Stimulated activated naive CD8-positive, alpha-beta T cell treated with anti-CD3 and anti-CD28 coated beads, Interleukin-15, amount 100 ng/mL, for 72 hours (primary cell): ENCODE measurements at regions not wholly inside any gene's neighbourhood (a gene's known extent, or its start where the extent isn't known, plus 50 kb on each side); places are given as distances from the start of the nearest gene placed in this dataset.
A peak's percentile ranks its signal among the peaks of the same experiment; 100 is the strongest.

ENCODE experiments used
- ATAC-seq: fragments of 150-1000 bp; cut with Tn5 transposase; 2 replicates; pipeline ENCODE4 v1.10.0; 2021; ENCODE audit warnings: mild to moderate bottlenecking, moderate library complexity
- DNase-seq, 2 donors: peaks; one replicate each; pipeline ENCODE4 v3.0.0; 2021 to 2022
- H3K27ac Mint-ChIP-seq, 2 donors: one replicate each; pipeline ENCODE4 v1.8.0; 2022; ENCODE audit warnings: mild to moderate bottlenecking in 2 of 2, mixed read lengths in 2 of 2, moderate library complexity in 2 of 2
- H3K27me3 Mint-ChIP-seq: one replicate; pipeline ENCODE4 v1.8.0; 2022; ENCODE audit warnings: mixed read lengths
- H3K4me1 Mint-ChIP-seq: one replicate; pipeline ENCODE4 v1.8.0; 2022; ENCODE audit warnings: mild to moderate bottlenecking, mixed read lengths
- H3K4me3 Mint-ChIP-seq, 2 donors: one replicate each; pipeline ENCODE4 v1.8.0; 2022; ENCODE audit warnings: mild to moderate bottlenecking in 2 of 2, mixed read lengths in 2 of 2, moderate library complexity in 1 of 2
- H3K9me3 Mint-ChIP-seq, 2 donors: one replicate each; pipeline ENCODE4 v1.8.0; 2022; ENCODE audit warnings: mixed read lengths in 2 of 2

DNA sequence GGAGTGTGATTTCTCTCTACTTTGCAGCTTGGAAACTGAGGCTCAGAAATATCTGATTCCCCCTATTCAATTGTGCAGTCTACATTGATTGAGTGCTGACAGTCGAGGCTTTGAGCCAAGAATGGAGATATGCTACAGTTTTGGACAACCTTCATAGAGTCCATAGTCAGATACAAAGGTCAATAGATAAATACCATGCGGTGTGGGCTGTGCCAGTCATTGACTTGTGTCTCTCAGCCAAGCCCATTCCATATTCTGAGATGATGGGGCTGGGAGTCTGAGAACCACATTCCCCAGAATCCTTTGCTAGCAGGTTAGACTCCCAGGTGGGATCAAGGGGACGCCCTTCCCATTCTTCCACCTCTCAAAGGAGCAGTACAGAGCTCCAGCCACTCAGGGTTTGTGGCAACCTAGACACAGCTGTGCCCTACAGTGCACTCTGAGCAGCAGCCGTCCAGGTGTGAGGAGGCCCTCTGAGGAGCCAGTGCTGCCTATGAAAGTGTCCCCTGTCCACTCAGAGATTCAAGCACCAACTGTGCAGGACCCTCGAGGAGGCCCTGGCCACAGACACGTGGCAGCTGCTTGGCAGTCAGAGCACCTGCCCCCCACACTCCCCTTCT, 348.3 kb downstream of the CYRIA start:
- no peak for ATAC-seq
- Mint-ChIP-seq H3K27me3 (peaks cover 2% of the 10 kb centered on the region), H3K27ac (no peak overlapping the region), H3K4me3 (no peak overlapping the region), H3K4me1 (no peaks in the 10 kb centered on the region), H3K9me3 (no peaks in the 10 kb centered on the region)
- DNase-seq, result no peak

DNA sequence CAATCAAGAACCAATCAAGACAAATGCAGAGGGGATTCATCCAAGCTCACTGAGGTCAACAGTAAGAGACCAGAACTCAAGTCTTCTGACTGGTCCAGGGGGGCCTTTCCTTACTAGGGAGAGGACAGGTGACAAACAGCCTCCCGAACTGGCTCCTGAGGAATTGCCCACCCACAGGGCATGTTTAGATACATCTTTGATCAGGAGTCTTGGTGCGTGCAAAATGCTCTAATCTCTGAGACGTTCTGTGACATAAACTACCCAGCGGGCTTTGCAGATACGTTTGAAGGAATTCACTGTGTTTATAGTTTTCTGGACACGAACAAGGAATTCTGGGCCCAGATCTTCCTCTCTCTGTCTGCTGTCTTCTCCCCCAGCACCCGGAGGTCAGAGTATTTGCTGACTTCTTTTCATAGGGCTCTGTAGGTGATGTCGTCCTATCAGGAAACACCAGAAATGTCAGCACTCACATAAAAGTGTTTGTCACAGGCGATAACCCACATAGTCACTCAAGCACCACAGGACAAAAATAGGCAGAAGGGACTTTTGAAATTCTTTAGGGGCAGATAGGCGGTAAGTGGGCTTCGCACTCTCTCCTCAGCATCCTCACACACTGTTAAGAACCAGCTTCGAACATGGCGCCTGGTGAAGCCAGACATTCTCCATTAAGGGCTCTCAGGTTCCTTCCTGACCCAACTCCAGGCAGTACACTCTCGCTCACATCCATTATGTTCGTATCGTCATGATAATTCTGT, 349.0 kb downstream of the CYRIA start:
- Mint-ChIP-seq H3K27me3 (peaks cover 7% of the 10 kb centered on the region), H3K4me1 (no peaks in the 10 kb centered on the region), H3K4me3 (no peak overlapping the region), H3K27ac (no peak overlapping the region), H3K9me3 (no peaks in the 10 kb centered on the region)
- ATAC-seq (no peak), DNase-seq (no peak)

DNA sequence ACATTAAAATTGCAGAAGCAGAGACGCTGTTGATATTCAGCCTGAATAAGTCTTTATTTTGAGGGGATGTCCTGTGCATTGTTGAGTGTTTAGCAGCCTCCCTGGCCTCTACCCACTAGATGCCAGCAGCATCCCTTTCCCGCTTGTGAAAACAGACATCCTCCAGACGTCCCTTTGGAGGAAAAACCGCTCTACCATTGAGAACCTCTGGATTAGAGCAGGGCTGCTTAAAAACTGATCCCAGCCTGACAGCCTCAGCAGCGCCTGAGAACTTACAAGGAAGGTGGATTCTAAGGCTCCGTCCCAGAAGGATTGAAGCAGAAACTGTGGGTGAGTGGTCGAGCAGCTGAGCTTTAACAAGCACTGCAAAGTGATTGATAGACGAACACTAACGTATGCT, 349.7 kb downstream of the CYRIA start:
- H3K4me3 Mint-ChIP-seq, result no peak overlapping the region
- DNase-seq, result no peak
- ATAC-seq, result no peak
- H3K27me3 Mint-ChIP-seq, result peaks cover 7% of the 10 kb centered on the region
- H3K4me1 Mint-ChIP-seq, result no peaks in the 10 kb centered on the region
- no peak overlapping the region for H3K27ac Mint-ChIP-seq
- H3K9me3 Mint-ChIP-seq, result no peaks in the 10 kb centered on the region

DNA sequence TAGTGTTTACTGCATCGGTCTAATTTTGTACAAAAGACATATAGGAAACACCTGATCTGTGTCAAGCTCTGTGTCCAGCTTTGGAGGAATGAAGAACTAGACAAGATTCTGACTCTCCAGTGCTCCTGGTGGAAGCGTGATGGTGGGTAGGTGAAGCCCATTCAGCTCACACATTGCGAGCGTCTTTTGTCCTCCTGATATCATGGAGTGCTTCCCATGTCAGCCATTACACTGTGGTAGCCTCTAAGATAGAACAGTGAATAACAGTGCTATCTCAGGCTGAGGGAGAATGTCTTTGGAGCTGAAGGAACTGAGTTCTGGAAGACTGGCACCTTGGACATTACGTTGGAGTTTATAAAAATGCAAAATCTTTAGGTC, 350.2 kb downstream of the CYRIA start:
- no peak overlapping the region for H3K27ac Mint-ChIP-seq
- H3K4me3 Mint-ChIP-seq, result no peak overlapping the region
- ATAC-seq (no peak), DNase-seq (no peak)
- no peaks in the 10 kb centered on the region for H3K9me3 Mint-ChIP-seq
- no peaks in the 10 kb centered on the region for H3K4me1 Mint-ChIP-seq
- peaks cover 7% of the 10 kb centered on the region for H3K27me3 Mint-ChIP-seq

DNA sequence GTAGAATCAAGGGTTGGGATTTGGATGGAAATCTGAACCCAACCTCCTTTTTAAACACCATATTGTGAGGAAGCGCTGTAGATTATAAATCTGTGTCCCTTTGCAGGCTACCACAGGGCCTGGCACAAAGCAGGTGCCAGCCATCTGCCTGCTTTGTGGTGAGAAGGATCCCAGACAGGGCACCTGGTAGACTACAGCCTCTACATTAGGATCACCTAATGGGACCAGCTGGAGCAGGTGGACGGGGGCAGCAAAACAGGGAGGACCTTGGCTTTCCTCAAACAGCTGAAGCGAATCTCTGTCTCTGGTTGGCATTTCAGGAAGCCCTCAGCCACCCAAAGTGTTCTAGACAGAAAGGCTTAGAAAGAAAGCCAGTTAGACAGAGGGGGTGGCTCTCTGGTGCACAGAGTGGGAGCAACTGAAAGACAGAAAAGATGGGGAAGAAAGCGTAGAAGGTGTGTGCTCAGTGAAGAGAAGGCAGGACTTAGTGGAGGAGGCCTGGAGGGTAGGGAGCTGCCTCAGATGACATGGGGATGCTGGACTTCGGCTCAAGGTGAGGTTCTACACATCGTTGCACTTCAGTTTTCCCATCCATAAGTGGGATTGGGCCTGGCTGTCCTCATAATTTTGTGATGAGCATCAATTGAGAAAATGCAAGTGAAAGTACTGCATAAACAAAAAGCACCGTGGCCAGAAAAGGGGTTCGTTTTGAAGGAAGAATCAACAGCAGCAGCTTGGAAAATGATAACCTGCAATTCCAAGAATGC, 350.8 kb downstream of the CYRIA start:
- Mint-ChIP-seq H3K27me3 (peaks cover 7% of the 10 kb centered on the region), H3K9me3 (no peaks in the 10 kb centered on the region), H3K27ac (no peak overlapping the region), H3K4me3 (no peak overlapping the region), H3K4me1 (no peaks in the 10 kb centered on the region)
- no peak for ATAC-seq
- no peak for DNase-seq

DNA sequence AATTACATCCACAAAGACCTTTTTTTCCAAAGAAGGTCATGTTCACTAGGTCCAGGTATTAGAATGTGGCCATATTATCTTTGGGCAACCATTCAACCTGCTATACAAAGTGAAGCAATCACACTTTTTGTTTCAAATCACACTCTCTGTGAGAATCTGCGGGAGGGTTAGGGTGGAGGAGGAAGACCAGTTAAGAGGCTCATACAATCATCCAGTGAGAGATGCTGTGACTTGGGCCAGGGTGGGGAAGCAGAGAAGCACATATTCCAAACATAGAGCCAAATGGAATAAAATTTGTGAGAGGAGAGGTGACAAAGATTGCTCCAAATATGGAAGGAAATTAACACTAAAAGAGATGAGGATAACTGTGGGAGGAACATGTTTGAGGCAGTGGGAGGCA, 351.6 kb downstream of the CYRIA start:
- H3K27me3 Mint-ChIP-seq, result peaks cover 7% of the 10 kb centered on the region
- no peak overlapping the region for H3K4me3 Mint-ChIP-seq
- no peaks in the 10 kb centered on the region for H3K9me3 Mint-ChIP-seq
- no peak for ATAC-seq
- DNase-seq, result no peak
- no peak overlapping the region for H3K27ac Mint-ChIP-seq
- no peaks in the 10 kb centered on the region for H3K4me1 Mint-ChIP-seq

DNA sequence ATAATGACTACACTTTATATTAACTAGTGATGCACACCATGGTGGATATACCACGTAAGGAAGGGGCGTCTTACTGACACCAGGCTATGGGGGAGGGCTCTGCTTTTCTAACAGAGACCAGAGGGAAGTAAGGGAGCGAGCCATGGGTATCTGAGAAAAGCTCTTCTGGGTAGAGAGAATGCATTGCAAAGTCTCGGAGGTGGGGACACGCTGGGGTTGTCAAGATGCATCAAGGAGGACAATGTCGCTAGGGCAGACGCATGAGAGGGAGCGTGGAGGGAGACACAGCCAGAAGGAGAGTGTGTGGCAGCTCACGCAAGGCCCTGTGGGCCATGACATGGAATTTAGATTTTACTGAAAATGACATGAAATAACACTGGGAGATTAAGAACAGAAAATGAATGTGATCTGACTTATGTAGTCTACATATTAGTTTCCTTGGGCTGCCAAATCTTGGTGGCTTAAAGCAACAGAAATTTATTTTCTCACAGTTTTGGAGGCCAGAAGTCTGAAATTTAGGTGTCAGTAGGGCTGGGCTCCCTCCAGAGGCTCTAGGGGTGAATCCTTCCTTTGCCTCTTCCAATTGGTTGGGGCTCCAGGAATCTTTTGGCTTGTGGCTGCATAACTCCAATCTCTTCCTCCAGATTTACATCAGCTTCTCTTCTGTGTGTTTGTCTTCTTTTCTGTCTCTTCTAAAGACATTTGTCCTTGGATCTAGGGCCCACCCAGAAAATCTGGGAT, 352.2 kb downstream of the CYRIA start:
- no peak for DNase-seq
- H3K4me1 Mint-ChIP-seq, result no peaks in the 10 kb centered on the region
- H3K27me3 Mint-ChIP-seq, result peaks cover 7% of the 10 kb centered on the region
- H3K9me3 Mint-ChIP-seq, result no peaks in the 10 kb centered on the region
- no peak for ATAC-seq
- H3K4me3 Mint-ChIP-seq, result no peak overlapping the region
- H3K27ac Mint-ChIP-seq, result no peak overlapping the region

DNA sequence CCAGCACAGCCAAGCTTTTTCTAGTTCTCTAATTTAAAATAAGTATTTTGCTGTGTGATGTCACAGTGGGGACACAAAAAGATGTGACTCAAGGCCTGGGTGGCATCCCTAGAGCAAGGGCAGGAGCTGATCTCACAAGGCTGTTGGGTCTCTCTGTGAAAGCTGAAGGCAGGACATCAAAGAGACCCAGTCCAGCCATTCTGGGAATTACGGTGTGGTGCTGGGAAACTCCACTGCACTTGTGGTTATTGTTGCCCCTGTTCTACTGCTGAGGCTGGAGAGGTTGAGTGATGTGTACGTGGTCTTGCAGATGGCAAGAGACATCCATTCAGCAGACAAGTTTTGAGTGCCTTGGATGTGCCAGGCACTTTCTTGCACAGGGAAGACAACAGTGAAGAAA, 352.9 kb downstream of the CYRIA start:
- no peak overlapping the region for H3K27ac Mint-ChIP-seq
- no peak for DNase-seq
- ATAC-seq, result no peak
- H3K27me3 Mint-ChIP-seq, result peaks cover 7% of the 10 kb centered on the region
- no peak overlapping the region for H3K4me3 Mint-ChIP-seq
- H3K9me3 Mint-ChIP-seq, result no peaks in the 10 kb centered on the region
- no peaks in the 10 kb centered on the region for H3K4me1 Mint-ChIP-seq

DNA sequence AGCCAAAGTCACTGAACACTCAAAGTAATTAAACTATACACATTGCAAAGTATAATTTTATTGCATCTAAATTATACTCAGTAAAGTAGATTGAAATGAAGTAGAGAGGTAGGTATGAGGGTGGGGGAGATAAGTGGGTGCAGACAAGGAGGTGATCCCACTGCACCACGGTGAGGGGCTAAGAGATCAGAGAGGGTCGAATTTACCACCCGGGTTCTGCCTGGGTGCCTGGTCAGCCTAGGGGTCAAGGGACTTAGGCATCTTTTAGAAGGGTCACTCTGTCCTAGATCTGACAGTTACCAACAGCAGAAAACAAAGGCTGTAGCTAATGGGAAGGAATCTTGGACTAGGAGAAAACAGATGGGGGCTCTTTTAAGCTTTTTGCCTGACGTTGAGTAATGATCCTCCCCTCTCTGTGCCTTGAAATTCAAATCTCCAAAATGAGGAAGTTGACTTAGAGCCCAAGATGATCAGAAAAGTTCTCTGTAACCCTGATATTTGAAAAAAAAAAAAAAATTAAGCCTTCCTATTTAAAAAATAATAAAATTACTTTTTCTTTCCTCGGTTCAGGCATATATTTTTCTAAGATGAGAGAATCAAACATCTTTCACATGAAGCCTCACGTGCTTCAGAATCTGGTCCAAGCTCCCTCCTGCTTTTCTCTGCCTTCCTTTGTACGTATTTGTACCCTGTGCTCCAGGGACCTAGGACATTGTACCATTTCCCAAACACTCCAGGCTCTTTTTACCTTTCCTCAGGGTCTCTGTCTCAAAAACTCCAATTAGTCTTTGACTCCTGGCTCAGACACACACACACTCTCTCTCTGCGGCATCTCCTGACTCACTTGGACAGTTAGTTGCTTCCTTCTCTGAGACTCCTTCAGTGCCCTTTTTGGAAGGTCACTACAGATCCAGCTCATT, 353.9 kb downstream of the CYRIA start:
- Mint-ChIP-seq H3K4me3 (no peak overlapping the region), H3K27me3 (peaks cover 7% of the 10 kb centered on the region), H3K4me1 (no peaks in the 10 kb centered on the region), H3K27ac (no peak overlapping the region), H3K9me3 (no peaks in the 10 kb centered on the region)
- no peak for ATAC-seq
- DNase-seq, result no peak

DNA sequence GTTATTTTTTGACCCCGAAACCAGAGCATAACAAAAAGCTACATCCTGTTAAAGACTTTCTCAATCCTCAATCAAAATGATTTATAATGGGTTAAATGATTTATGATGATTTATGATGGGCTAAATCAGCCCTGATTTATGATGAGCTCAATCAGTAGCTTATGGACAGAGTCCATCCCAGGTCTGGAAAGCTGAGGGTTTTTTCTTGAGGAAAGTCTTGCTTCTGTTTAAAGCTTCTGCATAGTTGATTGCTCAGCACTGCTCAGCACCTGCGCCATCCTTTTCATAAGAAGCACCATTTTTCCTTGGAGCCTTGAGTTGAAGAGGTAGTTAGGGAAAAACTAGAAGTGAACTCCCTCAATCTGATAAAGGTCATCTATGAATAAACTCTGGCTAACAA, 356.8 kb downstream of the CYRIA start:
- peaks cover 16% of the 10 kb centered on the region for H3K27me3 Mint-ChIP-seq
- no peaks in the 10 kb centered on the region for H3K9me3 Mint-ChIP-seq
- H3K4me1 Mint-ChIP-seq, result no peaks in the 10 kb centered on the region
- H3K27ac Mint-ChIP-seq, result no peak overlapping the region
- no peak overlapping the region for H3K4me3 Mint-ChIP-seq
- no peak for ATAC-seq
- no peak for DNase-seq

DNA sequence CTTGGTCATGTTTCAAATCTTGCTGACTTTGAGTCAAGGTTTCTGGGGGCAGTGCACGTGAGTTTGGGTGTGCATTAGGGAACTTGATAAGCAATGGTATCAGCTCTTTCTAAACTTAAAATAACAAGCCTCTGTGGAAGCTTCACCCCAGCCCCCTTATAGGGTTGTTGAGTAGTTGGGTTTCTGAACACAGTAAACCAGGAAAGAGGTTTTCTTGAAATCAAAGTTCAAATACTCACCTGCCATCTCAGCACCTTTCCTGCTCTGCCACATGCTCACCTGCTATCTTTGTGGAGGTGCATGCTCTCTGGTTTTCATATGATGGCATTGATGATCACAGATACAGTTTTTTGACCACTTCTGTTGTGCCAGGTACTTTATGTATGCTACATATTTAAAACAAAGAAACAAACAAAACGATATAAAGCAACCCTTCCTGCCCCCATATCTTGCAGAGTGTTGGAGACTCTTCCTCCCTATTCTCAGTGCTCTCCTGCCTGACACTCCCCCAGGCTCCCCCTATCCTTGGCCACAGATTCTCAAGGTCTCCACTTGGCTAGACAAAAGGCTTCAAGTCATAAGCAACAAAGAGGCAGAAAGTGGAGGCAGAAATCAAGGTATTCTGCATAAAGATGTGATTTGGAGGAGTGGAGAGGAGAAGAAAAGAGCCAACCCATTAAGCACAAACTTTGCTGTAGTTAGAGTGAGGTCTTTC, 360.6 kb downstream of the CYRIA start:
- H3K27me3 Mint-ChIP-seq, result peaks cover 24% of the 10 kb centered on the region
- no peak overlapping the region for H3K27ac Mint-ChIP-seq
- no peak overlapping the region for H3K4me3 Mint-ChIP-seq
- ATAC-seq (no peak), DNase-seq (no peak)
- H3K4me1 Mint-ChIP-seq, result peaks cover 9% of the 10 kb centered on the region
- no peaks in the 10 kb centered on the region for H3K9me3 Mint-ChIP-seq

DNA sequence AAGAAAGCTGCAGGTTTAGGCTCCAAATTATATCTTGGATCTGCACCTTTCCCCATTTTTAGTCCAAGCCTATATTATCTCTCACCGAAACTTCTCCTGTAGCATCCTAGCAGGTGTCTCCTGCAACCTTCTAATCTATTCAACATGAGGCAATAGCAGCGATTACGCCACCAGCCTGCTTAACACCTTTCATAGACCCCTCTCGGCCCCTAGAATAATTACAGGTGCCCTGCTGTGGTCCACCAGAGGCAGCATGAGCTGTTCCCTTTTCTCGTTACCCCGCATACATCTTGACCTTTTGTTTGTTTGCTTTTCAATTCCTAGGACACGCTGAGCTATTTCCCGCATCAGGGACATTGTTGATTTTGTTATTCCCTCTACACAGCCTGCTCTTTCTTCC, 361.9 kb downstream of the CYRIA start:
- Mint-ChIP-seq H3K27ac (no peak overlapping the region), H3K4me1 (peaks cover 9% of the 10 kb centered on the region), H3K9me3 (no peaks in the 10 kb centered on the region), H3K4me3 (no peak overlapping the region), H3K27me3 (peaks cover 24% of the 10 kb centered on the region)
- DNase-seq, result no peak
- no peak for ATAC-seq

DNA sequence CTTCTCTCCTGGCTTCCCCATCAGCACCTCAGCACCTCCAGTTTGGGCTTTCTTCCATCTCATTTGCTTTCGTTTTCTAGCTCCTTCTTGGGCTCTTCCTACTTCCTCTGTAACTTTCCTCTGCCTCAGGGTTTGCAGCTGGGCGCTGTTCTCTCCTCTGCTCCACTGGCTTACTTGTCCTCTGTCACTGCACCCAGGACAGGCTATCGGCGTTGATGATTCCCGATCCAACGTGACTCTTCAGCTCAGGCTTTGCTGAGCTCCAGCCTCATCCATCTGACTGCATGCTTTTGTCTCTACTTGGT, 362.4 kb downstream of the CYRIA start:
- Mint-ChIP-seq H3K27me3 (peaks cover 24% of the 10 kb centered on the region), H3K9me3 (no peaks in the 10 kb centered on the region), H3K27ac (peak overlapping the region in 1 of 2 donors; percentile 53), H3K4me3 (peak overlapping the region; percentile 46 to 72), H3K4me1 (peaks cover 9% of the 10 kb centered on the region)
- DNase-seq (no peak), ATAC-seq (no peak)

DNA sequence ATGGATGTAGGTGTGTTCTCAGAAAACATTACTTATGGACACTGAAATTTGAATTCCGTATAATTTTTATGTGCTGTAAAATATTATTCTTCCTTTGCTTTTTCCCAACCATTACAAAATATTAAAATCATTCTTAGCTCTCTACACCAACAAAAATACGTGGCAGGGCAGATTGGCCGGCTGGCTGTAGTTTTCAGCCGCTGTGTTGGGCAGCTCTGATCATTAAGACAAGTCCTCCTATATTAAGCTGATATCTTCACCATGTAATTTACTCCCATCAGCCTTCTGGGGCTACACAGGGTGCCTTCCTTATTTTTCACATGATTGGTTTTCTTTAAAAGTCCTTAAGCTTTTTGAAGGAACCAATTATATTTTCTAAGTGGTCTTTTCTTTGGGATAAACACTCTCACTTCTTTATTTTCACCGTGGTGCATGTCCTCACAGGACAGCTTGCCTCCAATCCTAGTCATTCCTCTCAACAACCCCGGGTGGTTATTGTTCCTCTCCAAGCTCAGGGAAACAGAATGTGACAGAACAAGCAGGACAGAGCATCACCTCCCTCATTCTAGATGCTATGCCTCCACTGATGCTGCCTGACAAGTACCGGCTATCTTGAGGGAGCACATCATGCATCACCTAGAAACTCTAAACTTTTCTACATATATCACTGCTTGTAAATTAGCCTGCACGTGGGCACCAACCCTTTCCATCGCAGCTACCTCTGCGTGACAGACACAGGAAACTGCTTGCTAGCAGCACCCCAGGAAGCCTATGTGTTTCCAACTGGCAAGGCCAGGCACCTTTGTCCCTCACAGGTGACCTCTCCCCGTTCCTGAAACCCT, 362.3 kb downstream of the MYCN start:
- Mint-ChIP-seq H3K27ac (peak overlapping the region in 1 of 2 donors; percentile 53), H3K4me3 (peak overlapping the region; percentile 46 to 72), H3K9me3 (no peaks in the 10 kb centered on the region), H3K4me1 (peaks cover 9% of the 10 kb centered on the region), H3K27me3 (peaks cover 24% of the 10 kb centered on the region)
- DNase-seq (no peak), ATAC-seq (no peak)
